IPS-18c (cell line): ENCODE measurements at regions not wholly inside any gene's neighbourhood (a gene's known extent, or its start where the extent isn't known, plus 50 kb on each side); places are given as distances from the start of the nearest gene placed in this dataset.

Source experiments
- H3K4me3 ChIP-seq: 2 replicates; pipeline ENCODE4 v1.7.0; 2013; ENCODE audit warnings: low read depth, mild to moderate bottlenecking, low read length, moderate library complexity; ENCODE audit not compliant: insufficient read depth
- H3K9me3 ChIP-seq: one replicate; pipeline ENCODE4 v1.6.1; 2013; ENCODE audit warnings: mild to moderate bottlenecking, low read length, moderate library complexity; ENCODE audit not compliant: control insufficient read depth, insufficient read depth

- Histone ChIP-seq H3K9me3 (no peaks in the 10 kb centered on the region), H3K4me3 (no peak overlapping the region)
Measured at GRCh38 chr9:108239696-108240321, 616.0 kb downstream of the ACTL7B start.

GRCh38 chr9:108235609-108236008 lies 620.2 kb downstream of the ACTL7B start:
- H3K9me3 ChIP-seq, result no peaks in the 10 kb centered on the region
- H3K4me3 ChIP-seq, result no peak overlapping the region

- no peaks in the 10 kb centered on the region for H3K9me3 ChIP-seq
- H3K4me3 ChIP-seq, result no peak overlapping the region
Measured at GRCh38 chr9:108234811-108235210, 621.0 kb downstream of the ACTL7B start.

- H3K4me3 ChIP-seq, result no peak overlapping the region
- no peaks in the 10 kb centered on the region for H3K9me3 ChIP-seq
Measured at GRCh38 chr9:108225149-108225800, 630.5 kb downstream of the ACTL7B start.

GRCh38 chr9:108224716-108225115 lies 631.1 kb downstream of the ACTL7B start:
- Histone ChIP-seq H3K4me3 (no peak overlapping the region), H3K9me3 (no peaks in the 10 kb centered on the region)

- H3K4me3 ChIP-seq, result no peak overlapping the region
- no peaks in the 10 kb centered on the region for H3K9me3 ChIP-seq
Measured at GRCh38 chr9:108219664-108220063, 636.1 kb downstream of the ACTL7B start.

- Histone ChIP-seq H3K9me3 (no peaks in the 10 kb centered on the region), H3K4me3 (no peak overlapping the region)
Measured at GRCh38 chr9:108217431-108218349, 638.1 kb downstream of the ACTL7B start.

GRCh38 chr9:108213511-108213910 lies 642.3 kb downstream of the ACTL7B start:
- H3K9me3 ChIP-seq, result no peaks in the 10 kb centered on the region

GRCh38 chr9:108212184-108212583 lies 643.6 kb downstream of the ACTL7B start:
- no peak overlapping the region for H3K4me3 ChIP-seq
- H3K9me3 ChIP-seq, result no peaks in the 10 kb centered on the region

More at GRCh38 chr9:108213511-108213910, 642.3 kb downstream of the ACTL7B start:
- H3K4me3 ChIP-seq, result no peak overlapping the region

- Histone ChIP-seq H3K9me3 (no peaks in the 10 kb centered on the region), H3K4me3 (no peak overlapping the region)
Measured at GRCh38 chr9:108211411-108211955, 644.3 kb downstream of the ACTL7B start.

- Histone ChIP-seq H3K4me3 (no peak overlapping the region), H3K9me3 (no peaks in the 10 kb centered on the region)
Measured at GRCh38 chr9:108209132-108209685, 646.6 kb downstream of the ACTL7B start.

GRCh38 chr9:108207561-108208165 lies 648.1 kb downstream of the ACTL7B start:
- H3K4me3 ChIP-seq, result no peak overlapping the region
- H3K9me3 ChIP-seq, result no peaks in the 10 kb centered on the region

- Histone ChIP-seq H3K9me3 (no peaks in the 10 kb centered on the region), H3K4me3 (no peak overlapping the region)
Measured at GRCh38 chr9:108205276-108205675, 650.5 kb downstream of the ACTL7B start.

- Histone ChIP-seq H3K4me3 (no peak overlapping the region), H3K9me3 (no peaks in the 10 kb centered on the region)
Measured at GRCh38 chr9:108197899-108198298, 657.9 kb downstream of the ACTL7B start.

GRCh38 chr9:108197008-108197365 lies 658.8 kb downstream of the ACTL7B start:
- H3K4me3 ChIP-seq, result no peak overlapping the region
- no peaks in the 10 kb centered on the region for H3K9me3 ChIP-seq

- H3K4me3 ChIP-seq, result no peak overlapping the region
Measured at GRCh38 chr9:108196332-108197007, 659.3 kb downstream of the ACTL7B start.

GRCh38 chr9:108194154-108194553 lies 661.6 kb downstream of the ACTL7B start:
- Histone ChIP-seq H3K4me3 (no peak overlapping the region), H3K9me3 (no peaks in the 10 kb centered on the region)

More at GRCh38 chr9:108196332-108197007, 659.3 kb downstream of the ACTL7B start:
- no peaks in the 10 kb centered on the region for H3K9me3 ChIP-seq
